ENCODE measurements at regions not wholly inside any gene's neighbourhood (a gene's known extent, or its start where the extent isn't known, plus 50 kb on each side); places are given as distances from the start of the nearest gene placed in this dataset.
A peak's percentile ranks its signal among the peaks of the same experiment; 100 is the strongest.
"Not testable (repeated sequence)": the region's sequence is repeated elsewhere in the genome, so short reads cannot be mapped to it uniquely, and the experiment has no call there.

GRCh38 chr11:106152013-106152412, 74.6 kb downstream of the AASDHPPT start:
- peak; percentile 87 for DNase-seq (ENCODE audit: low read depth)

- DNase-seq (ENCODE audit: low read depth): peak; percentile 71
Measured at GRCh38 chr11:106152824-106153223, 75.4 kb downstream of the AASDHPPT start.

GRCh38 chr11:106156290-106156937, 79.0 kb downstream of the AASDHPPT start:
- peak; percentile 78 for DNase-seq (ENCODE audit: low read depth)

DNA sequence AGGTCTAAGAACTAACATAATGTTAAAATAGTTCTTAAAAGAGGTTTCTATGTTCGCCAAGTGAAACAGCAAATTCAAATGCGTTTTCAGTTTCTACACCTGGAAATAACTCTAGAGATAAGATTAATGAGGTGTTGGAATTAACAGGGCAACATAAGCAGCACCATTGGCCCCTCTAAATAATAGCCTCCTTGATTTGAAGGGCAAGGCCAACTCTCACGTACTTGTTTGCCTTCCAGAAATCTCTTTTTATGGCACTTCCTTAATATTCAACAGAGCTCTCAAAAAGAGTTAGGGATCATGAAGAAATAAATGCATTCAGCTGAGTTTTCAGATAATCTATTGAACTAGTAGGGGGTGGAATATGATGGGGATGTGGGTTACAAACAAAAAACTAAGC, 80.9 kb downstream of the AASDHPPT start:
- DNase-seq (ENCODE audit: low read depth): no peak

- peak; percentile 6 for DNase-seq (ENCODE audit: low read depth)
Measured at GRCh38 chr11:106159836-106160235, 82.4 kb downstream of the AASDHPPT start.

- no peak for DNase-seq (ENCODE audit: low read depth)
Measured at GRCh38 chr11:106160494-106160893, 83.0 kb downstream of the AASDHPPT start.

- peak; percentile 68 for DNase-seq (ENCODE audit: low read depth)
Measured at GRCh38 chr11:106161775-106162634, 84.5 kb downstream of the AASDHPPT start.

DNA sequence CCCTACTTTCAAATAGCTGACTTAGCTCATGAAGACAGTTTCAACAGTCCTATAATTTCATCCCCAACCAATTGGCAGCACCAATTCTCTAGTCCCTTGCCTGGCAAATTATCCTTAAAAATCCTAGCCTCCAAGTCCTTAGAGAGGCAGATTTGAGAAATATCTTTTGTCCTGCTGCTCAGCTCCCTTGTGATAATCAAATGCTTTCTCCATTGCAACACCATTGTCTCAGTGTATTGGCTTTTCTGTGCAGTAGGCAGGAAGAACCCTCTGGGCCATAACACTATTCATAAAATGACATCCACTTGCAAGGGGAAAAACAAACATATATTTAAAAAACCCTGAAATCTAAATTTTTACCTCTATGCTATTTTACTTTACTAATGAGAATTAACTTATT, 89.6 kb downstream of the AASDHPPT start:
- DNase-seq (ENCODE audit: low read depth): no peak

GRCh38 chr11:106172386-106172991, 95.0 kb downstream of the AASDHPPT start:
- no peak for DNase-seq (ENCODE audit: low read depth)

- no peak for DNase-seq (ENCODE audit: low read depth)
Measured at GRCh38 chr11:106173291-106173690, 95.8 kb downstream of the AASDHPPT start.

GRCh38 chr11:106174003-106174402, 96.5 kb downstream of the AASDHPPT start:
- DNase-seq (ENCODE audit: low read depth): not testable (repeated sequence)

GRCh38 chr11:106176817-106177216, 99.4 kb downstream of the AASDHPPT start:
- no peak for DNase-seq (ENCODE audit: low read depth)

DNA sequence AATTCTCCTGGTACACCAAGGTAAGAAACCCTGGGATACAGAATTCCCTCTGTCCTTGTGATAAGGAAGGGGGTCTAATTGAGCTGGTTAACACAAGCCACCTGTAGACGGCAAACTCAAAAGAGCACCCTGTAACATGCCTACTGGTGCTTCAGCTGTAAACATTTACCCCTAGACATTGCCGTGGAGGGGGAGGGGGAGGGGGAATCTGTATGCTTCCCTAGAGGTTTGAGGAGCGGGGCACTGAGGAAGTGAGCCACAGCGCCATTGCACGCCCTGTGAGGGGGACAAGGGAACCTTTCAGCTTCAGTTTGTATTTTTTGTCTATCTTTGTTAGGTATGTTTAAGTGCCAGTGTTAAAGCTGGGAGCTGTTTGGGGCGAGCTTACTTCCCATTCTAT, 99.8 kb downstream of the AASDHPPT start:
- no peak for DNase-seq (ENCODE audit: low read depth)

GRCh38 chr11:106178361-106178760, 100.9 kb downstream of the AASDHPPT start:
- DNase-seq (ENCODE audit: low read depth): peak; percentile 10

DNA sequence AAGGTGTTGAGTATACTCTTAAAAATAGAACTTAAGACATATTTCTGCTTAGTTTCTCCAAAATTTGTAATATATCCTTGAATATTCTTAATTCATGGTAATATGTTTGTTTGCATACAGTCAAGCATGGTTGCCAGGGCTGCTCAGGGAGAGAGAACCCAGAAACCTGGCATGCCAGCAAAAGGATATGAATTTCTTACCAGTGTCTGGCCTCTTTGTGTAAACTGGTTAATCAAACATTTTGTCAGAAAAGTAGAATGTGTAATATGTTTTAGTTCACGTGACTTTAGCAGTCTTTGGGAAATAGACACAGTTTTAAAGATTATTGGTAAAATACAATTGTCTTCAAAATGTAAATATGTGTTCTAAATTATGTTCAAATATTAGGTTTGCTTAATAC, 101.6 kb downstream of the AASDHPPT start:
- DNase-seq (ENCODE audit: low read depth): no peak

- DNase-seq (ENCODE audit: low read depth): no peak
Measured at GRCh38 chr11:106186630-106187029, 109.2 kb downstream of the AASDHPPT start.

DNA sequence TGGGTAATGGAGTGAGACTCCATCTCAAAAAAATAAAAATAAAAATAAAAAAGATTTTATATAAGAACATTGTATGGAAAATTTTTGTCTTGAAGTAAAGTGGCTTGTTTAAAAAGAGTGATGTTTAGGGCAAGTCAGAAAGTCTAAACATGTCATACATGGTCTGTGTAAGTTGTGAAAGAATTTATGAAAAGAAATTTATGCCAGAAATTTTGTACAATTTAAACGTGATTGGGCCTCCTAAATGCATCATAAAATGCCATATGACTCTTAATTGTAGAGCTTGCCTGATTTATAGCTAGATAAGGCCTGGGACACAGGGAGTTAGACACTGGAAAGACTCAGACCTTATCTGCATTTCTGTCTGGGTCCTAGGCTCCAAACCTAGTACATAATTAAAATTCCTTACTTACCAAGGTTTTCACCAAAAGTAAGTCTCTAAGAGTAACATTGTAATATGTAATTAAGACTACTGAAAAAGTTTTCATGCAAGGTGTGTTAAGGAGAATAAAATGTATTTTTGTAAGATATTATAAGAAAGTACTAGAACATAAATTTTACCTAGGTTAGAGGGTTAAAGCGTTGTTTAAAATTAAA, 110.5 kb downstream of the AASDHPPT start:
- no peak for DNase-seq (ENCODE audit: low read depth)

- no peak for DNase-seq (ENCODE audit: low read depth)
Measured at GRCh38 chr11:106193956-106194355, 116.5 kb downstream of the AASDHPPT start.

DNA sequence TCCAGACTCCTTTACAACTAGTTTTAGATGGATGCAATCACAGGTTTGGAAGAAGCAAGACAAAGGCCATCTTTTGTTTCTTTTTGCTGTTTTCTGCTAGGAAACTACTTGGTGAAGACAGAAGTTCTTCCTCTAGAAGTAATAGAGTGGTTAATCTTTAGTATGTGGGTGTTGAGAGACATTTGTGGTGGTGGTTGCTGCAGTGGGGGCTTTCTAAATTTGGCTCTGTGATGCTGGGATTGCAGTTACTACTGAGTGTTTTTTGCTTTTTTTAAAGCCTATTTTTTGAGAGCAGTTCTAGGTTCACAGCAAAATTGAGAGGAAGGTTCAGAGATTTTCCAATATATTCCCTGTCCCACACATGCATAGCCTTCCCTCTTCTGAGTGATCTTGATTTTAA, 120.0 kb downstream of the AASDHPPT start:
- DNase-seq (ENCODE audit: low read depth): no peak

DNA sequence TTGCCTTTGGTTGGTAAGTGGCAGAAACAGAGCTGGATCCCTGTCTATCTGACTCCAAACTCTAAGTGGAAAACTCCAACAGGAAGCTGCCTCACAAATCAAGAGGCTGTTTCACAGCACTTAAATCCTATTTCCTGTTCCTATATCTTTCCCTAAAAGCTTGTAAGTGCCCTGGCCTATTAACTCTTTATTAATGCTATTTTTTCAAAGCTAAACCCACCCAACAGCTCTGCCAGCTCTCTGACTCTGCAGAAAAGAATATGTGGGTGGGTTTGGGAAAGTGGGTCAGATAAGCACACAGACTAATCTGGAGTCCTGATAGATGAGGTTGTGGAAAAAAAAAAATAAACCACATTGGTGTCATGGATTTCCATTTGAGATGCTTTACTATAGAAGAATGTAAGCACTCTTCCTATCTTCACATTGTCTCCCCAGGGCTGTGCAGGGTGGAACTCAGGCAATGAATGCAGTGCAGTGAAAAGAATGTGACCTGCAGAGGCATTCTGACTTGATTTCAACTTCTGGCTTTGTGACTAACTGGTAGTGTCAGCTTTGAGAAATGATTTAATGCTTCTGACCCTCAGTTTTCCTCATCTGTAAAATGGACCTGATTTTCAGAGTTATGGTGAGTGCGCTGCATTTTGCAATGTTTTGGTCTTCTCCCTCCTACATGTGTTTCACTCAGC, 125.6 kb downstream of the AASDHPPT start:
- no peak for DNase-seq (ENCODE audit: low read depth)

DNA sequence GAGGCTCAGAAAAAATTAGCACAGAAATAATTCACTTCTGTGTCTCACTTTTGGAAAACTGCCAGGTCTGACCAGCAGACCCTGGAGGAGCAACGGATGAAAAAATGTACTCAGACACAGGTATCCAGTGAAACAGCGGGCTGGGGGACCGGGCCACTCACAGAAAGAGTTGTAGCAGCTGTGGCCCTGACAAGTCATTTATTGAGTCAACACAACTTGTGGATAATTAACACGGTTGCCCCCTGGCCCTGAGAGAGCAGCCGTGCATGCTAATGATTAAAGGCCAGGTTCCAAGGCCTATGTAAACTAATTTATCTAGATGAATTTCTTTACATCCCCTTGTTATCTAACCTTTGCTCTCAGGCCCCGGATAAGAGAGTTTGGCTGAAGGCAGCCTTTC, 131.3 kb downstream of the AASDHPPT start:
- peak; percentile 82 for DNase-seq (ENCODE audit: low read depth)

- peak; percentile 66 for DNase-seq (ENCODE audit: low read depth)
Measured at GRCh38 chr11:106212081-106212480, 134.6 kb downstream of the AASDHPPT start.
